Stimulated activated CD8-positive, alpha-beta memory T cell treated with anti-CD3 and anti-CD28 coated beads, Interleukin-2, amount 100 ng/mL, for 48 hours (primary cell): ENCODE measurements at regions not wholly inside any gene's neighbourhood (a gene's known extent, or its start where the extent isn't known, plus 50 kb on each side); places are given as distances from the start of the nearest gene placed in this dataset.
A peak's percentile ranks its signal among the peaks of the same experiment; 100 is the strongest.

Experiments used
- DNase-seq, 2 donors: peaks; one replicate each; pipeline ENCODE4 v3.0.0-alpha.2; 2020; ENCODE audit warnings: low read depth in 2 of 2

DNA sequence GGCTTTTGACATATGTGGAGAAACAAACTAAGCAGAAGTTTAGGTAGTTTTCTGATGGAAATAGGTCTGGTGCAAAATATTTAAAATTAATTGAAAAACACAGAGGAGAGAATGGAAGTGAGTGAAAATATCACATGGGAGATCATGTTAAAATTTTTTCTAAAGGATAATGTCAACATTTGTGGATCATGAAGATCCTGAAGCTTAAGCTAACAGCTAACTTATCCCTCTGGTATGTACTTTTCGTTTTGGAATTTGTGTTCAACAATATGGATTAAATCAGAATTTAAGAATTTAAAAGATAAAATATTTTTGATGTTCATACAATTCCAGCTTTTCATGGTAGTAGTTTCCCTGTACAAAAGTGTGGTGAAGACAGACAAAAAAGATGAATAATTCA lies 572.8 kb upstream of the FAM241A start:
- no peak for DNase-seq

DNA sequence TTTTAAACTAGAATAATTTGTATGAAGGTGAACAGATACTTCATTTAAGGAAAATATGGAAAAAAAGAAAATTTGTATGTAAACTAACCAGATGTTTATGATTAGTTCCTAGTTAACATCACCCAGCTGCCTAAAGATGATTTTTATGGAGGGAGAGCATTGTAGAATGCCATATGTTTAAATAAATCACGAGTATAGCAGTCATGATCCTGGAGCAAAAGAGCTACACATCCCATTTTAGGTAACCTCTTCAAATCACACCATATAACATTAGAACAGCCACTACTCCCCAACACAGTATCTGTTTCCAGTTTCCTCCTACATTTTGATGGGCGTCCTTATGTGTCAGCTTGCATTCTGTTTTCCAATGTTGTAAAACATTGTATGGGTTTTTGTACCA lies 571.9 kb upstream of the FAM241A start:
- no peak for DNase-seq

DNA sequence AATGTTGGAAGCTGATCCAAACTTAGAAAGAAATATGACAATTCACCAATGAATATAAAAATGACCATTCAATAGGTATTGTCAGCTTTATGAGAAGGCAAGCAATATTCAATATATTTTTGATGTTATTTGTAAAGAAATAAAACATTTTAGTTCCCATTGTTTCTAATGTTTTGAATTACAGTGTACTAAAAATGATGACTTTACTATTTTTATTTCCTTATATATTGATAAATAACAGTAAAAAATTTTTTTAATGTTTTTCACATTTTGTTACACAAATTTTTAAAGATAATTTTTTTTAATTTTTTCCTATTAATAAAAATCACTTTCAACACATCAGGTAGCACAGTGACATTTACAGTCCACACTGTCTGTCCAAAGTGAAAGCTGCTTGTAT lies 565.5 kb upstream of the FAM241A start:
- no peak for DNase-seq

DNA sequence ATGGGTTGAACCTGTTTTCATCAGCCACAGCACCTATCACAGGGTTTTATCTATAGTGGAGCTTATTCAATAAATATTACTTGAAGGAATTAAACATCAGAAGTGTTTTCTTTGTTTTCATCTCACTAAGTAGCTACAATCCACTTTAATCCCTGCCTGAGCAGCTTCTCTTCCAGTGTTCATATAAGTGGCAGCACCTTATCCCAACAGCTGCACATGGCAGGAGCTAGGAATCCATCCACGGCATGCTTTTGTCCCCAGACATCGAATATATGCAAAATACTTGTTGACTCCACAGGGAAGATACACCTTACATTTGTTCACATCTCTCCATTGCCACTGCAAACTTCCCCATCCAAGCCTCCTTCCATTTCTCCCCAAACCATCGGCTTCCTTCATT lies 549.8 kb upstream of the FAM241A start:
- DNase-seq: no peak

DNA sequence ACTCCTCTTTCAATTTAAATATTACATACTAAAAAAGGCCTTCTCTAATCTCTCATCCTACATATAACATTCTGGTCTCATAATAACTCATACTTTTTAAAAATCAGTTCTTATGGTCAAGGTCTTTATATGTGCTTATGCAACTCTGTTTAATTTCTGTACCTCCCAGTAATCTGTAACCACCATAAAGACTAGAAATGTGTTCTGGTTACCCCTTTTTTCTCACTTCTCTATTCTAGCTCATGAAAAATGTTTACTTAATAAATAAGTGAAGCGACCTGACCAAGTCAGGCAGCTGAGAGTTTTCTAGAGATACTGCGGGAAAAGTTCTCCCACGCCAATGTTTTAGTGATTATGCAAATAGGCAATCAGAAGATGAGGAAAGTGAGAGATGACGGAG lies 548.8 kb upstream of the FAM241A start:
- no peak for DNase-seq

DNA sequence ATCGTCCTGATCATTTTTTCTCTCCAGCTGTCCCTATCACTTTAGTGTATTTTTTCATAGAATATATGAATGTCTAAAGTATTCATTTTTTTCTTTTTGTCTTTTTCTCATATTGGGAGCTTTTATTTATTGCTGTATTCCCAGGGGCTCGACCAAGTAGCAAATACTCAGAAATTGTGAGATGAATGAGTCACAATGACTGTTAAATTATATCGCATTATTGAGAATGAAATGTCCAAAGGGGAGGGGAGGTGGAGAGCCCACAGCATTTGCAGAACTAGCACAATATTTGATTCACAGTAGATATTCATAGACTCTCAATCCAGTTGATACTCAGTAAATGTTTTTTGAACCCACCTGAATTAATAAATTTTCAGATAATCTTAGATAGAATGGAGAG lies 543.6 kb upstream of the FAM241A start:
- no peak for DNase-seq

DNA sequence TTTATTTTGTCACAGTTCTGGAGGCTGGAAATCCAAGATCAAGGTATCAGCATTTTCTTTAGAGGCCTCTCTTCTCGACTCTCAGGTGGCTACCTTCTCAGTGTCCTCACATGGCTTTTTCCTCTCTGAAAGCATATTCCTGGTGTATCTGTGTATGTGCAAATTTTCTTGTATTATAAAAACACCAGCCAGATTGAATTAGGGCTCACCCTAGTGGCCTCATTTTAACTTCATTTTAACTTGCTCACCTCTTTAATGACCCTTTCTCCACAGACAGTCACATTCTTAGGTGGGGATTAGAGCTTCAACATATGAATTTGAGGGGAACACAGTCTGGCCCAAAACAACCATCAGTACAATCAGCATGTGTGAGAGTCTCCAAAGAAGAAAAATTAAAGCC lies 542.4 kb upstream of the FAM241A start:
- DNase-seq: no peak

DNA sequence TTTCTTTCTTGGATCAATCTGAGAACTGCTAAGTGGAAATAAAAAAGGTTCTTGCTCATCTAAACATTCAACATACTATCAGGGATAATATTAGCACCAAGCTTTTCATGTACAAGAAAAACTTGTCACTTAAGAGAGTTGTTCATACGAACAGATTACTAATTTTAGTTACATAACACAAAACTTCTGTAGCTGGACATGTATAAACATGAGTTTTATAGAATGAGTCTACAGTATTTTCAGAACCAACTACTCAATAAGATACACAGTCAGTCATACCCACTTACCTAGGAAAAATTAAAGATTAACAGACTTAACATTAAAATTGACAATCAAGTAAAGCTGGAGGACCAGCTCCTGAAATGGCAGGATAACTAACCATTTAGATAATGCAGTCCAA lies 540.1 kb upstream of the FAM241A start:
- no peak for DNase-seq

DNA sequence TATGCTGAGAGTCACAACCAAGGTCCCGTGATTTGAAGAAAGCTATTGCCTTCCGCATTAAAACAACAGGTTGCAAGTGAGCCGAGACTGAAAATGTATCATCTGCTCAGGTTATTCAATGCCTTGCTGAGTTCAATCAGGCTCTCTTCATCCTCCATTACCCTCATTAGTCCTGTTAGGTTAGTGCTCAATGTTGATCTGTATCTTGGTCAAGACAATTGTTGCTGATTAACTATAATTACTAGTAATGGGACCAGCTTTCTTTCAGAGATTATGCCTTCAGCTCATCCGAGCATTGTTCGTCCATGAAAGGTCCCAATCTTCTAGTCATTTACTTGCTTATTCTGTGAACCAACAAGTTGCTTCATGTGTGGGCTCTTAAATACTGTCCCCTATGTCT lies 534.6 kb upstream of the FAM241A start:
- DNase-seq: no peak

DNA sequence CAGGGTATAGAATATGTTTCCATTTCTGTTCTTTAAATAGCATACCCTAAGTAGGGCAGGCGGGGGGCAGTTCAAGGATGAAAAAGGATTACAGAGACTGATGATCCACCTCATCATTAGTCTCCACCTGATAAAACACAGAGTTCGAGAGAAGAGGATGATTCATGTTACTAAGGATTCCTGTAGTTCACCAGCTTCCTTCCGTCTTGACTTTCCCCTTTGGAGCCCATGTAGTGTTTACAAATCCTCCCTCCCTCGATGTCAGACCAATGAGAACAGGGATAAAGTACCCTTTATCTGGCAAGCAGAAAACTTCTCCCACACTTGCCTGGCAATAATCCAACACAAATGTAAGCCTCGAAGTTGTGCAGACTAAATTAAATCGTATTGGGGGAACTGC lies 526.3 kb upstream of the FAM241A start:
- DNase-seq: no peak

DNA sequence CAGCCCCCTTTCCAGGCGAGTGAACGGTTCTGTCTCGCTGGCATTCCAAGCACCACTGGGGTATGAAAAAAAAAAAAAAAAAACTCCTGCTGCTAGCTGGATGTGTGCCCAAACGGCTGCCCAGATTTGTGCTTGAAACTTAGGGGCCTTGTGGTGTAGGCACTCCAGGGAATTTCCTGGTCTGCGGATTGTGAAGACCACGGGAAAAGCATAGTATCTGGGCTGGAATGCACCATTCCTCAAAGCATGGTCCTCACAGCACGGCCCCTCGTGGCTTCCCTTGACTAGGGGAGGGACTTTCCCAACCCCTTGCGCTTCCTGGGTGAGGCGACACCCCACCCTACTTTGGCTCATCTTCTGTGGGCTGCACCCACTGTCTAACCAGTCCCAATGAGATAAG lies 516.8 kb upstream of the FAM241A start:
- DNase-seq: no peak

DNA sequence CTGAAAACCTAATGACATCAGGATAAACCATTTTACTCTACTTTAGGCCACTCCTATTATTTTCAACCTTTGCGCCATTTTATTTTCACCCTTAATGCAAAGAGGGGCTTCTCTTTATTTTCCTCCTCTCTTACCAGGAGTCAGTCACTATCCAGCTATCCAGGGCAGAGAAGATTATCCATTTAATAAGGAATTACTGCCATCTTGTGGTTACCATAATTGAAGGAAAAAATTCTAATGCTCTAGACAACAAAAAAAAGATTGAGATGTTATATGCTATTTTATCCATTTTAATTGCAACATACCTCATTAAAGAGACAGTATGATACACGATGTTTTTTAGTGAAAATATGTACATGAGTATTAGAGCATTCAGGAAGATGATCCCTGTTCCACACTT lies 514.5 kb upstream of the FAM241A start:
- no peak for DNase-seq

DNA sequence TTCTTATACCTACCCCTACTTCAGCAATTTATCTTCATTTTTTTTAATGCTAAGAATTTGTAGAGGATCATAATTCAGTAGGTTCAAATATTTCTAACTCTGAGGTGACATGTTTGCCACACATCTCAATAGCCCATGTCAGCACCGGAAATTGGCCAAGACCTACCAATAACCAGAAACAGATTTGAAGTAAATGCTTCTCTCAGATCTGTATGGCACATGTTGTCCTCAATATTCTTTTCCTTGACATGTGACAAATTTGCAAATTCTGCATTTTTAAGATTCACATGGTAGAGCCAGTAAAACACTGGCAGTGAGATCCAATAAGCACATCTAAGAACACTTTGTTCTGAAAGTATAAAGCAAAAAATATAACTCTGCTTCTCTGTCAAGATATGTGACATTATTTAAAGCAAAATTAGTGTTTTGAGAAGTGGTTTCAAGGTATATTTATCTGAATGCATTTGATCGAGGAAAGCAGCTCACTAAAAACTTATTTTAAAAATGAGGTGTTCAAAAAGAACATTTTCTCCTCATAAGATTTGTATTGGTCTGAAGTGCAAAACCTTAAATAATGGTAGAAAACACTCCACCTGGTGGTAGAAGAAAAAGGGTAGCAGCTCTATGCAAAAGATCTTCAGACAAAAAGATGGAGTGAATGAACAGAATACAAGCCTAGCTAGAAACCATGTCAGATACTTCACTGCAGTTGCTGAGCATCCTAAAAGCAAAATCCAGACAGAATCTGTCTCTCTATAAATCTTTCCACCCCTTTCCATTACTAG lies 513.8 kb upstream of the FAM241A start:
- DNase-seq: no peak

DNA sequence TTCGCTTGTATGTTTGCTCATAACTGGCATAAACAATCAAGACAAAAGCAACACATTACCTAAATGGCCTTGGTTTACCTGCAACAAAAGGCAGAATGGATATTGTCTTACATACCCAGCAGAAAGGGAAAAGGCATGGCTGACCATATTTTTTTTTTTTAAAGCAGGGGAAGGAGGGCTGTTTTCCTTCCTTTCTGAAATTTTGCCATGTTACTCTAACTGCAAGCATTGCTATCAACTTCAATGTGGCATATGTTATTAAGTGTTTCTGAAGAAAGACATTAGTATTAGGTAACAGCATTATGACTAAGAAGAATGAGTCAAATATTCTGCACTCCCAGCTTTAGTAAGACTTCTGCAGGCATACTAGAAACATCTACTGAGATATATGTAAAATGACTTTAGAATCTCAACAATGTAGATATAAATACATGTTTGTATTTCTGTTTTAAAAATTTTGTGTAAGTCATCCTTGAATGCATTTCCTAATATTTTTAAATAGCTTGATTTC lies 512.6 kb upstream of the FAM241A start:
- no peak for DNase-seq

DNA sequence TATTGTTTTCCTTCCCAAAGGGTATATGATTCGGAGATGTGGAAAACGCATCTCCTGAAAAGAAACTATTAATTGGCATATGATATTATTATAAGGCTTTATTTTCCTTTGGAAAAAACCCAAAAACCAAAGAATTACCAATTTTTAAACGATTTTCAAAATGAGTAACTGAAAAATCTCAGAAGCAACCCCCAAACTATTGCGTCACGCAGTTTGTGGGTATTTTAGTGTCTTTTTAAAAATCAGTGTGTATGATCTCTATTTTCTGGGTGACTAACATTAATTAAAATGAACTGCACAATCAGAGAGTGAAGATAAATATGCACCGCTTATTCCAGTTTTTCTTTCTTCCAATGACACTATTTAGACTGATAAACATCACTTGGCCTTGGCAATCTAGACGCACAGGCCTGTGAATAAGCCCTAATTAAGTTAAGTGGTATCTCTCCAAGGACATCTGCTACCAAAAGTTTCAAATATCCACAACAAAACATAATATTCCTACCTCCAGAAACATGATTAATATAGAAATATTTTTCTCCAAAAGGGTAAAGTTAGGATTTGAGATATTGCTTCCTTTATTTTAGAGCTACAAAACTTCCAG lies 511.5 kb upstream of the FAM241A start:
- no peak for DNase-seq

DNA sequence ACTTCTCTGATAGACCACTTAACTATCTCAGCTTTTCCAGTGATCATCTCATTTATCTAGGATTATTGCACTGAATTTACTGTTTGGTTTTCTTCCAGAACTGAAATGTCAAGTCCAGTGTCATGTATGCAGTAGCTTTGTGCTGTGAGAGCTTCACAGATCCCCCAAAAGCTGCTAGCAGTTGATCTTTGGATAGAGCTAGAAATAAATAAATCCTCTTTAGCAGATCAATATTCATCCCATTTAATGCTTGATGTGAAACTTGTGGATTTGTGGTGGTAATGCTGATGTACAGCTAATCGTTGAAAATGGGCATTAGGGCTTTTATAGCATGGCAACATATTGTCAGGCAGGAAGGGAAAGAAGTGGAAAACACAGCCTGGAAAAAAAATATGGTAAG lies 509.6 kb upstream of the FAM241A start:
- no peak for DNase-seq

DNA sequence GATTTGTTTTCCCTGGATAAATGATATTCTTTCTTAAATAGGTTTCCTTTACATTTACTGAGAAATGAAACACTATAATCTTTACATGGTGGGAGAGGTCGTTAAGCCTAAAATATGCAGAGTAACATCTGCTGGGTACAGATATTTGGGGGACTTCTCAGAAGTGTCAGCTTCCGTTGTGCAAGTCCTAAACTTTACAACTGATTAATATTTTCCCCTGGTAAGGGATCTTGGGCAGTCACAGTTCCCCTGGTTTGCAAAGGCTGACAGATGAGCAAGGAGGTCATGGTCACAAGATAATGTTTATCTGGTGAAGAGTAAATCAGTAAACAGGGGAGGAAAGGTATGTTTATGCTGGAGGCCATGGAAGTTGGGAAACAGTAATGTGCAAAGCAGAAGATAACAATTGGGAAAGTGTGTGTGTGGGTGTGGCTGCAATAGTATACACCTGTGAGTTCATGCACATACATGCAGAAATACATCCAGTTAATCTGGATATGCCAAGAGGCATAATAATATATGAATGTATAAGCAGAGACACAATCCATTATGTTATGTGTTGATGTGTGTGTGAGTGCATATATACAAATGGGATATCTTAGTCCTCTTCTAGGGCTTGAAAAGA lies 508.2 kb upstream of the FAM241A start:
- DNase-seq: no peak

DNA sequence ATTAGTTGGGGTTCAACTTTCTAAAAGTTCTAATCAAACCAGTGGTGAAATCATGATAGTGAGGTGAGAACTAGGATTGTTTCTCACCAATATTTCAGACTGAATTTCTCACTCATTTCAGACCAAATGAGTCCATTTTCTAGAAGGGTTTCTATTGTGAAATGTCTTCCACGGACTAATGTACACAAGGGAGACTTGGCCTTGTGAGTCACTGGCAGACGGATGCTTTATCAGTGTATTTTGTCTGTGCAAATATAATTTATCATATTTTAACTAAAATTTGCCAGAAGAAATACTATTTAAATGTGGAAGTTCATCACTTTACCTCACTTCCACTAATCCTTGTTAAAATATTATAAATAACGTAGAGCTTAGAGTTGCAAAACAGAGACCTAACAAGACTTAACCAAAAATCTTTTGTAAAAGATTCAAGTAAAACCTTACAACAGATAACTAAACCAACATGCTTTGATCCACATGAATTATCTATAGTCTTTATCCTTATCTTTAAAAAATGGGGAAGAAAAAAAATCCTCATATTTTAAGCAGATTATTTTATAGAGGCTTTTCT lies 506.0 kb upstream of the FAM241A start:
- DNase-seq: no peak

DNA sequence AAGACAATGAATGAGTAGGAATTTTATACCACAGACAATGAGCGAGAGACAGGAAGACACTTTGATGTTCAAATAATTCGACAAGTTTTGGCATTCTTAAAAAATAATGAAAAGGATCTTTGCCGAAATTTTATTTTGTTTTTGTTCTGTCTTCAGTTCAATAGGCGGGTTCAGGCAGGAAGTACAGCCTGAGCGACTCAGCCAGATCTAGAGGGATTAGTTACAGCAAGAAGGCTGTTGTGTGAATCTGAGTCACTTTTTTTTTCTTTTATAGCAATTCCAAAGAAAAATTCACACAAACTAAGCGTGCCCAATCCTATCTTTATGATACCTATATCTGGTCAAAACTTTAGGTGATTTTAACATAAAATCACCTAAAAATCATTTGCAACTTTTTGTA lies 505.4 kb upstream of the FAM241A start:
- no peak for DNase-seq

DNA sequence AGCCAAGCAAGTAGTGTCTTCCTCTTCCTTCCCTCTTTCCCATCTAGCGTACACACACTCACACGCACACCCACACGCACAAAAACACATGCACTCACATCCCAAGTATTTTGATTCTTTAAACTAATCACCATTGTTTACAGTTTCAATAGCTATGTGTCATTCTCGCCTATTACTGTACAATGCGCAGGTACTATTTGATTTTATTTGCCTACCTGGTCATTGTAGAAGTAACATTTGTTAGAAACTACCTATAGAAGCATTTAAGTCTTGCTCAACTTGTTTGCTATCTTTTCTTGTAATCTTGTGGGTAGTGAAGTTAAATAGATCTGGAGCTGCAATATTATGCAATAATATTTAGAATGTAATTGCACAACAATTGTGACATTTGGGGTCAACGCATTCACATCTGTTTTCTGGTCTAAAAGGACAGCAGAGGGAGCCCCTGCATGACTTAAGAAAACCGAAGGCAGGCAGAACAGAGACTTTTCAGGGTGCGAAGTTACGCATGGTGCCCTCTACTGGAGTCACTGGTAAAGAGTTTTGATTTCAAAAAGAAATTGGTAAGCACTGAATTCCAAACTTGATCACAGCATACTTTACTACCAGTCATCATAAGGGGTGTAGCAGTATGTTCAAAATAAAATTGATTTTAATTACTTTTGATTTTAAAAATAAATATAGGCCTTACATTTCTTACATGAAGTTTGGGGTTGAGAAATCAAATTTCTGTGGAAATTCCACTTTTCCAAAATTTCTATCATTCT lies 503.3 kb upstream of the FAM241A start:
- peak in 1 of 2 donors; percentile 0 for DNase-seq

DNA sequence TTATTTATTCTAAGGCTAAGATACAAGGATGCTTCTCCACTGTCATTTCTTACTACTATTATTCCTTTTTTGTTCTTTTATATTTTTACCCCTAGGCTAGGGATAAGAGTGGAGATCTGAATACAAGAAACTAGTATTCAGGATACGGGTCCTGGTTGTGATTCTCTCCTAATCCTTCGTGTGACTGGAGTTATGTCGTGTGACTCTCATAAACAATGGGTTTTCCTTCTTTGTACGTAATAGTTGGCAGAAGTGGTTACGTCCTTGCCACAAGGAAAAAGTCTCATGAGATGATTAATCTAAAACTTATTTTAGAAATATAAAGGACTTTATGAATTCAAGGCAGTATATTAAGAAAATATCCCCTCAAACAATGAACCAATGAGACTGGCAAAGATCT lies 497.2 kb upstream of the FAM241A start:
- no peak for DNase-seq

DNA sequence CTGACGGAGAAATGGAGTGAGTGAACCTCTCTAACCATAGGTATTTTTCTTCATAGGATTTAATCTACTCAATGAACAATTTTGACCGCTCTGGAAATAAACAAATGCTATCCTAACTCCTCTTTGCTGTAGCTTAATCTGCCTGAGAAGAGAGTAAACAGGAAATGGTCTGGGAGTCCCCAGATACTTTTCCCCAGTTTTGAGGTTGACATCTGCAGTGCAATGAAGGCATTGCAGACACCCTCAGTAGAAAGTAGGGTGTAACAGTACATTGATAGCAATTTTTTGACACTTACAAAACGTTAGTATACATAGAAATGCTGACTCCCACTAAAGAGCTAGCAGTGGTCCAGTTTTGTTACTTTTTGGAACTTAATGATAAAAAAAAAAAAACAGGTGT lies 495.9 kb upstream of the FAM241A start:
- DNase-seq: no peak
